ENCODE measurements at regions not wholly inside any gene's neighbourhood (a gene's known extent, or its start where the extent isn't known, plus 50 kb on each side); places are given as distances from the start of the nearest gene placed in this dataset.

DNA sequence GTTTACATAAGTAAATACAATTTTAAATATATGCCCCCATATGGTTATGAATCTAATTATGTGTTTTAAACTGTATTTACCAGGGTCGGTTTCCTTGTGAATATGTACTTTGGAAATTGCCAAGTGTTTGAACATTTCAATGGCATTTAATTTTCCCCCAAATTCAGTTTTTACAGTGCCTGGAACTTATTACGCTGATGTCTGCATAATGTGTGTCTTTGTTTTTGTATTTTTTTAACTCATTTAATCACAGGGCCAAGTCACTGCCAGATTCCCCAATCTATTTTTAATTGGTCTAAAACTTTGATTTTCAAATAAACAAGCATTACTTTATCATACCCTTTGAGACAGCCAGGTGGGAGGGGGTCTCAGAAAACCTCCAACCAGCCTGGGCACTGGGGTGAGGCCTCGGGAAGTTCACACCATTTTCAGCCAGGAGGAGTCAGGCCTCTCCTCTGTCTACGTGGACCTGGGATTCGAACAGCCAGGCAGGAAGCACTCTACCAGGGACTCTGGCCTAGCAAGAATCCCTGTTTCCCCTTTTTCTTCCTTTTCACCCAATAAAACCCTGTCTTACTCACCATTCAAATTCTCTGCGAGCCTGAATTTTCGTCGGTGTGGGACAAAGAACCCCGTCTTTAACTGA, 151.5 kb upstream of the COL1A2 start:
- TF ChIP-seq, protein P1, sequence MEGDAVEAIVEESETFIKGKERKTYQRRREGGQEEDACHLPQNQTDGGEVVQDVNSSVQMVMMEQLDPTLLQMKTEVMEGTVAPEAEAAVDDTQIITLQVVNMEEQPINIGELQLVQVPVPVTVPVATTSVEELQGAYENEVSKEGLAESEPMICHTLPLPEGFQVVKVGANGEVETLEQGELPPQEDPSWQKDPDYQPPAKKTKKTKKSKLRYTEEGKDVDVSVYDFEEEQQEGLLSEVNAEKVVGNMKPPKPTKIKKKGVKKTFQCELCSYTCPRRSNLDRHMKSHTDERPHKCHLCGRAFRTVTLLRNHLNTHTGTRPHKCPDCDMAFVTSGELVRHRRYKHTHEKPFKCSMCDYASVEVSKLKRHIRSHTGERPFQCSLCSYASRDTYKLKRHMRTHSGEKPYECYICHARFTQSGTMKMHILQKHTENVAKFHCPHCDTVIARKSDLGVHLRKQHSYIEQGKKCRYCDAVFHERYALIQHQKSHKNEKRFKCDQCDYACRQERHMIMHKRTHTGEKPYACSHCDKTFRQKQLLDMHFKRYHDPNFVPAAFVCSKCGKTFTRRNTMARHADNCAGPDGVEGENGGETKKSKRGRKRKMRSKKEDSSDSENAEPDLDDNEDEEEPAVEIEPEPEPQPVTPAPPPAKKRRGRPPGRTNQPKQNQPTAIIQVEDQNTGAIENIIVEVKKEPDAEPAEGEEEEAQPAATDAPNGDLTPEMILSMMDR (conservative IDR thresholded peaks at IDR 0.05; ENCODE audit: low read depth, low read length), result no peak
- no peak for TF ChIP-seq EZH2 (IDR thresholded peaks at IDR 0.05; ENCODE audit: low read length, unreplicated experiment)
